ENCODE measurements at regions not wholly inside any gene's neighbourhood (a gene's known extent, or its start where the extent isn't known, plus 50 kb on each side); places are given as distances from the start of the nearest gene placed in this dataset.

- TF ChIP-seq POLR2AphosphoS5 (IDR thresholded peaks at IDR 0.05; ENCODE audit: borderline replicate concordance, low read depth, low read length) (no peak), FOXP2 (optimal IDR thresholded peaks at IDR 0.05; ENCODE audit: control extremely low read depth, extremely low read length, insufficient read depth) (no peak), EZH2 (IDR thresholded peaks at IDR 0.05) (no peak)
- no peak overlapping the region for H3K4me3 ChIP-seq
- H3K9ac ChIP-seq (ENCODE audit: insufficient read length), result no peak overlapping the region
- H3K36me3 ChIP-seq (ENCODE audit: insufficient read depth, low read length), result no peaks in the 10 kb centered on the region
- H3K9me3 ChIP-seq (ENCODE audit: low read depth, low read length), result no peaks in the 10 kb centered on the region
- DNase-seq (ENCODE audit: low read depth, low spot score), result no peak
- H3K27ac ChIP-seq, result no peak overlapping the region
Observed at GRCh38 chr14:51395361-51395849, 155.4 kb downstream of the TMX1 start.

DNA sequence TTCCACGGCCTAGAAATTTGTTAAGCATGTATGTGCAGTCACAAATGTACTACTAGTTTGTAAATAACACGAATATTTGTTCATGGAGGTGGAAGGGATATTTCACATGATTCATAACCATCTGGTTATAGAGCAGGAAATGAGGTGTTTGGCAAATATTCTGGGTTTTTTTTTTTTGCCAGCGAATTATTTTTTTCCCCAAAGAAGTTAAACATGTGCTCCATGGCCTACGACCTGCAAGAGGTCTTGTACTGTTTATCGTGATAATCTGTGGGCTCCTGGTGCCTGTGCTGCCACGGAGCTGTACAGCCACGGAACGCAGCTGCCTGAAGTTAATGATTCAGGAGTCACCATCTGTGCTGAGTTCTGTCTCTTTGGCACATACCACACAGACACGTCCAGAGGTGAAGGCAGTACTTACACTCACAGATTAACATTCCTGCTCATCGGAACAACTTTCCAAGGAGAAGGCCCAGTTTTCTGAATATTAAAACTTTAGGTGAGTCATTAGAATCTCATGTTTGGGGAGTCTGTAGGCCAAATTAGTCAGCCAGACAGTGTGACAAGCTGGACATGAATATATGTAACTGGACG is 156.3 kb downstream of the TMX1 start:
- Histone ChIP-seq H3K36me3 (ENCODE audit: insufficient read depth, low read length) (no peaks in the 10 kb centered on the region), H3K4me3 (no peak overlapping the region), H3K27ac (no peak overlapping the region), H3K9me3 (ENCODE audit: low read depth, low read length) (no peaks in the 10 kb centered on the region), H3K9ac (ENCODE audit: insufficient read length) (no peak overlapping the region)
- TF ChIP-seq POLR2AphosphoS5 (IDR thresholded peaks at IDR 0.05; ENCODE audit: borderline replicate concordance, low read depth, low read length), result no peak
- no peak for TF ChIP-seq EZH2 (IDR thresholded peaks at IDR 0.05)
- TF ChIP-seq FOXP2 (optimal IDR thresholded peaks at IDR 0.05; ENCODE audit: control extremely low read depth, extremely low read length, insufficient read depth), result no peak
- DNase-seq (ENCODE audit: low read depth, low spot score), result no peak

DNA sequence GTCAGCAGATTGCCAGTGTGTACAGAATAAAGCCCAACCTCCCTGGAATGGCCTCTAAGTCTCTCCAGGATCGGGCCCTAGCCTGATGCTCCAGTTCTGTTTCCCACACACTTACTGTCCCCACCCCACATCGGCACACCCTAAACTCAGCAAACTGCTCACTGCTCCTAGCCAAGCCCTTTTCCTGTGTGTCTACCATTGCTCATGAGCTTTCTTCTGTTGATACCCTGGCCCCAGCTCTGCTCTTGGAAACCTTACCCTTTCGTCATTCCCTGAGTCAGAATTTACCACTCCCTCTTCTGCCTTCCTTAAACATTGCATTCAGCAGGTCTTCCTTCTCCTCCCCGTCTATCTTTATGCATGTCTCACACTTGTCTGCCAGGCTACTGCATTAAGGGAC is 158.9 kb downstream of the TMX1 start:
- Histone ChIP-seq H3K36me3 (ENCODE audit: insufficient read depth, low read length) (no peaks in the 10 kb centered on the region), H3K27ac (no peak overlapping the region), H3K4me3 (no peak overlapping the region), H3K9ac (ENCODE audit: insufficient read length) (no peak overlapping the region), H3K9me3 (ENCODE audit: low read depth, low read length) (no peaks in the 10 kb centered on the region)
- DNase-seq (ENCODE audit: low read depth, low spot score), result no peak
- TF ChIP-seq POLR2AphosphoS5 (IDR thresholded peaks at IDR 0.05; ENCODE audit: borderline replicate concordance, low read depth, low read length), result no peak
- TF ChIP-seq EZH2 (IDR thresholded peaks at IDR 0.05), result no peak
- no peak for TF ChIP-seq FOXP2 (optimal IDR thresholded peaks at IDR 0.05; ENCODE audit: control extremely low read depth, extremely low read length, insufficient read depth)

DNA sequence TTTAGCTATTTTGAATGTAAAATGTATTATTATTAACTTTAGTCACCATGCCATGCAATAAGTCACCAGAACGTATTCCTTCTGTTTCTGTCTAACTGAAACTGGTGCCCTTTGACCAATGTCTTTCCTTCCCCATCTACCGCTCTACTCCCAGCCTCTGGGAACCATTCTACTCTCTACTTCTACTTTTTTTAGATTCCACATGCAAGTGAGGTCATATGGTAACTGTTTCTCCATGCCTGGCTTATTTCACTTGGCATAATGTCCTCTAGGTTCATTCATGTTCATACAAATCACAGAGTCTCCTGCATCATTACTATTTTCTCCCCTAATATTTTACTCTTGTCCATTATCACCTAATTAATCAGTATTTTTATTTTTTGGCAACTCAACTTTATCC is 160.1 kb downstream of the TMX1 start:
- Histone ChIP-seq H3K9ac (ENCODE audit: insufficient read length) (no peak overlapping the region), H3K9me3 (ENCODE audit: low read depth, low read length) (no peaks in the 10 kb centered on the region), H3K27ac (no peak overlapping the region), H3K4me3 (no peak overlapping the region), H3K36me3 (ENCODE audit: insufficient read depth, low read length) (no peaks in the 10 kb centered on the region)
- DNase-seq (ENCODE audit: low read depth, low spot score), result no peak
- TF ChIP-seq FOXP2 (optimal IDR thresholded peaks at IDR 0.05; ENCODE audit: control extremely low read depth, extremely low read length, insufficient read depth) (no peak), POLR2AphosphoS5 (IDR thresholded peaks at IDR 0.05; ENCODE audit: borderline replicate concordance, low read depth, low read length) (no peak), EZH2 (IDR thresholded peaks at IDR 0.05) (no peak)

DNA sequence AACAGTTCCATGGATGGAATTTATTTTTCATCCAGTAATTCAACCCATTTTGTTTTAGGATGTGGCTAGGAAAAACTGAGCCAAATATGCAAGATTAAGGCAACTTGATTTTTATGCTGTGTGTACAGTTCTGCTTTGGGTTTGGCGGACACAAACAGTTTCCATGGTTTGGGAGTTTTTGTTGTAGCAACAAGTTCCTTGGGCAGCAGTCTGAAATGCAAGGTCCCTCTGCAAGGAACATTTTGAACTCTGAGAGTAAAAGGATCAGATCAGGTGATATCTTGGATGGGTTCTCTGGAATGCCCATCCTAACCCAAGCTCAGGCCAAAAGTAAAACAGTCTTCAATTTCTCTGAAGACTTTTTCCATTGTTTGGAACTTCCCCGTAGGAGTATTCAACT is 161.2 kb downstream of the TMX1 start:
- Histone ChIP-seq H3K27ac (no peak overlapping the region), H3K9ac (ENCODE audit: insufficient read length) (no peak overlapping the region), H3K36me3 (ENCODE audit: insufficient read depth, low read length) (no peaks in the 10 kb centered on the region), H3K9me3 (ENCODE audit: low read depth, low read length) (no peaks in the 10 kb centered on the region), H3K4me3 (no peak overlapping the region)
- no peak for DNase-seq (ENCODE audit: low read depth, low spot score)
- no peak for TF ChIP-seq EZH2 (IDR thresholded peaks at IDR 0.05)
- no peak for TF ChIP-seq POLR2AphosphoS5 (IDR thresholded peaks at IDR 0.05; ENCODE audit: borderline replicate concordance, low read depth, low read length)
- no peak for TF ChIP-seq FOXP2 (optimal IDR thresholded peaks at IDR 0.05; ENCODE audit: control extremely low read depth, extremely low read length, insufficient read depth)

DNA sequence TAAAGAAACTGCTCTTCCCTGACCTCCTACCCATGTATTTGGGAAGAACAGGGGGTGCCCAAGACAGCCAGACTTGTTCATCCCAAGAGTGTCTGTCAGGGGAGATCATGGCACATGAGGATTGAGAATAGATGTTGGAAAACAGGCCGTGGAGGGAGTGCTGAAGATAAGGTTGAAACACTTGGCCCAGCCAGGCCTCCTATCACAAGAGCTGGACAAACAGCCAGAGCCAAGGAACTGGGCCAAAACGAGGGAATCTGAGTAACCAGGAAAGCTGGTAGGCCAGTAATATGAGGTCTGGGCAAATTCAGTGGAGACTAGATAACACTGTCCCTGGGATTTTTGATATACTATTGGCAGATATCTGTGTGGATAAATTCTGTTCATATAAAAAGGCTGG is 161.7 kb downstream of the TMX1 start:
- no peak for TF ChIP-seq EZH2 (IDR thresholded peaks at IDR 0.05)
- TF ChIP-seq FOXP2 (optimal IDR thresholded peaks at IDR 0.05; ENCODE audit: control extremely low read depth, extremely low read length, insufficient read depth), result no peak
- no peak for TF ChIP-seq POLR2AphosphoS5 (IDR thresholded peaks at IDR 0.05; ENCODE audit: borderline replicate concordance, low read depth, low read length)
- Histone ChIP-seq H3K4me3 (no peak overlapping the region), H3K9me3 (ENCODE audit: low read depth, low read length) (no peaks in the 10 kb centered on the region), H3K9ac (ENCODE audit: insufficient read length) (no peak overlapping the region), H3K36me3 (ENCODE audit: insufficient read depth, low read length) (no peaks in the 10 kb centered on the region), H3K27ac (no peak overlapping the region)
- DNase-seq (ENCODE audit: low read depth, low spot score), result no peak

GRCh38 chr14:51410897-51411296 is 170.8 kb downstream of the TMX1 start:
- no peak for TF ChIP-seq EZH2 (IDR thresholded peaks at IDR 0.05)
- no peak overlapping the region for H3K4me3 ChIP-seq
- no peaks in the 10 kb centered on the region for H3K9me3 ChIP-seq (ENCODE audit: low read depth, low read length)
- H3K27ac ChIP-seq, result no peak overlapping the region
- no peaks in the 10 kb centered on the region for H3K36me3 ChIP-seq (ENCODE audit: insufficient read depth, low read length)
- H3K9ac ChIP-seq (ENCODE audit: insufficient read length), result no peak overlapping the region
- no peak for DNase-seq (ENCODE audit: low read depth, low spot score)

DNA sequence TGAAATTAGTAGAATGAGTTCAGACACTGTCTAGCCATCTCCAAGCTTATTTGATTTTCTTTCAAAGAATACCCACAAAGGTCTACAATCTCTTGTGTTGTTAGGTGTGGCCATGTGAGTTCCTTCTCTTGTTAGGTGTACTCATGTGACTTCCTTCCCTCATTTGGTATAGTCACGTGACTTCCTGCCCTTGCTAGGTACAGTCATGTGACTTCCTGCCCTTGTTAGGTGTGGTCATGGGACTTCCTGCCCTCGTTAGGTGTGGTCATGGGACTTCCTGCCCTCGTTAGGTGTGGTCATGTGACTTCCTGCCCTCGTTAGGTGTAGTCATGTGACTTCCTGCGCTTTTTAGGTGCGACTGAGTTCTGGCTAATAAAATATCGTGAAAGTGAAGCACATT is 179.6 kb downstream of the TMX1 start:
- H3K36me3 ChIP-seq (ENCODE audit: insufficient read depth, low read length), result no peaks in the 10 kb centered on the region
- H3K27ac ChIP-seq, result no peak overlapping the region
- no peak overlapping the region for H3K9ac ChIP-seq (ENCODE audit: insufficient read length)
- no peak for DNase-seq (ENCODE audit: low read depth, low spot score)
- H3K9me3 ChIP-seq (ENCODE audit: low read depth, low read length), result no peaks in the 10 kb centered on the region
- no peak overlapping the region for H3K4me3 ChIP-seq
- no peak for TF ChIP-seq EZH2 (IDR thresholded peaks at IDR 0.05)
- TF ChIP-seq POLR2AphosphoS5 (IDR thresholded peaks at IDR 0.05; ENCODE audit: borderline replicate concordance, low read depth, low read length), result no peak

DNA sequence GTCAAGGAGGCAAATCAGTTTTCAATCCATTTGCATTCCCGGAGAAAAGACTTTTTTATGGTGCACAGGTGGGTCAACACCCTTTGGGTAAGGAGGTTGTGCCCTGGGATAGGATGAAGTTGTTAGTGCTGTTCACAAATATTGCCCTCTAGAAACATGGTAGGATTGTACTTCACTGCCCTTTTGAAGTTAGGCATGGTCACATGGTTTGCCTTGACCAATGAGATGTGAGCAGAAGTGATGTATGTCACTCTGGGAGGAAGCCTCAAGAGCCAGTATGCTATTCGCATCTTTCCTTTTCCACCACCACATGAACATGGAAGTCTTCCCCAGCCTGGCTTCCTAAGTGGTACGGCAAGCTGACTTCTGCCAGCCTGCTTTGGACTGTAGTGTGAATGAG is 182.7 kb downstream of the TMX1 start:
- no peak overlapping the region for H3K4me3 ChIP-seq
- TF ChIP-seq FOXP2 (optimal IDR thresholded peaks at IDR 0.05; ENCODE audit: control extremely low read depth, extremely low read length, insufficient read depth), result no peak
- no peak for TF ChIP-seq EZH2 (IDR thresholded peaks at IDR 0.05)
- no peak for TF ChIP-seq POLR2AphosphoS5 (IDR thresholded peaks at IDR 0.05; ENCODE audit: borderline replicate concordance, low read depth, low read length)
- H3K27ac ChIP-seq, result no peak overlapping the region
- H3K9ac ChIP-seq (ENCODE audit: insufficient read length), result no peak overlapping the region
- H3K36me3 ChIP-seq (ENCODE audit: insufficient read depth, low read length), result no peaks in the 10 kb centered on the region
- H3K9me3 ChIP-seq (ENCODE audit: low read depth, low read length), result no peaks in the 10 kb centered on the region
- DNase-seq (ENCODE audit: low read depth, low spot score), result no peak
